HG03175 (cell line): ENCODE measurements at regions not wholly inside any gene's neighbourhood (a gene's known extent, or its start where the extent isn't known, plus 50 kb on each side); places are given as distances from the start of the nearest gene placed in this dataset.
"Not testable (repeated sequence)": the region's sequence is repeated elsewhere in the genome, so short reads cannot be mapped to it uniquely, and the experiment has no call there.

Experiments
- ATAC-seq: cut with Tn5 transposase; IDR thresholded peaks from one replicate; pipeline ENCODE4 v1.9.1; 2021; ENCODE audit warnings: mild to moderate bottlenecking, moderate library complexity; ENCODE audit not compliant: unreplicated experiment

GRCh38 chr2:61774351-61774750 is 79.5 kb downstream of the FAM161A start:
- ATAC-seq: no peak

DNA sequence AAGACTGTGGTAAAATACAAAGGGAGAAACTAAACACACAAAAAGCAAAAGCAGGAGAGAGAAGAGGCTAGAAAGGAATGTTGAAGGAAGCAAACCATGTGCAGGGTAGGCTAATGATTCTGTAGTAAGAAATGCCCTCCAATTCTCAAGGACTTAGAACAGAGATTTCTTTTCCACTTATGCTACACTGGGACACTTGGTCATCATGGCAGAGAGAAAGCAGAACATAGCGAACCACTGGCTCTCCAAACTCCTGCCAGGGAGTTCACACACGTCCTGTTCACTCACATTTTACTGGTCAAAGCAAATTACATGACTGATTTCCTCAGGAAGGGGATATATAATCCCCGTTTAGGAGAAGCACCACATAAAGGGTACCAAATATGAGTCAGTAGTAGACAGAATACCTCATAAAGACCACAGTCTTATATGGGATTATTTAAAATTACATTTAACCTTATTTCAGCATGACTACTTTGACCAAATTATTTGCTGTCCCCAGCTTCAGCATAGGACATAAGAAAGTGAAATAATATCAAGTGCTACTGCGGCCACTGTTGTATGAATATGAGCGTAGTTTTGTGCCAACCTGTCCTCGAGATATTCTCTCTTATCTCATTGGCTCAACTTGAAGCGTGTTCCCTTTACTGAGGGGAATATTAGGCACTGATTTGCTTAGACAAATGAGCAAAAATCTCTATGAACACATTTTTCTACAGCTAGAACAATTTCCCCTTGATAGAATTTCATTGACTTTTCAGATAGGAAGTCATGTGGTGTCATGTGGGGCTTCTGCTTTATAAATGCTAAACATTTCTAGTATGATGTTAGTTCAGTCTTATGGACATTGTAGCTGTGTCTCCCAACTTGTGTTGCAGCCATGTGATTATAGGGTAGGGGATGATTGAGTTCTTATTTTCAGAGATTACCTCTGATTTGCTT is 81.7 kb downstream of the FAM161A start:
- ATAC-seq: no peak

GRCh38 chr2:61770746-61771145 is 83.1 kb downstream of the FAM161A start:
- no peak for ATAC-seq

GRCh38 chr2:61770298-61770697 is 83.6 kb downstream of the FAM161A start:
- ATAC-seq: no peak

GRCh38 chr2:61769093-61769675 is 84.7 kb downstream of the FAM161A start:
- no peak for ATAC-seq

GRCh38 chr2:61764035-61764800 is 89.6 kb downstream of the FAM161A start:
- peak; percentile 97 for ATAC-seq

DNA sequence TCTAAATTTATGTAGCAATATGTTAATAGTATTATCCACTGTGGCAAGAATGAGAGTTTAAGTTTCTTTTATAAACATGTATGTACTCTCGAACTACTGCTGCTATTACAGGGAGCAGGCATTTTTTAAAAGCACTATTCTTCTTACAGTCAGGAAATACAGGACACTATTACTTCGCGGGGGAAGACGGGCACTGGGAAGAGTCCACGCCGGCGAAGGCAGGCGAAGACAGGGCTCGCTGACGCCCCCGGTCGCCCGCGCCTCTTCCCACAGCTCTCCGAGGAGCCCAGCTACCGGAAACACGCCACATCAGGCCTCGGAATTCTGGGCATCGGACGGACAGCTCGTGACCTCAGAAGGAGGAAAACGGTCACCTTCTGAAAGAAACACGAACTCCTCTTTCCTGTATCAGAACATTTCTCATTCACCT is 90.2 kb downstream of the FAM161A start:
- peak; percentile 7 for ATAC-seq

GRCh38 chr2:61762292-61762691 is 91.6 kb downstream of the FAM161A start:
- no peak for ATAC-seq

GRCh38 chr2:61759718-61760117 is 94.1 kb downstream of the FAM161A start:
- ATAC-seq: no peak

- no peak for ATAC-seq
These were observed 94.9 kb downstream of the FAM161A start for GRCh38 chr2:61759005-61759404.

DNA sequence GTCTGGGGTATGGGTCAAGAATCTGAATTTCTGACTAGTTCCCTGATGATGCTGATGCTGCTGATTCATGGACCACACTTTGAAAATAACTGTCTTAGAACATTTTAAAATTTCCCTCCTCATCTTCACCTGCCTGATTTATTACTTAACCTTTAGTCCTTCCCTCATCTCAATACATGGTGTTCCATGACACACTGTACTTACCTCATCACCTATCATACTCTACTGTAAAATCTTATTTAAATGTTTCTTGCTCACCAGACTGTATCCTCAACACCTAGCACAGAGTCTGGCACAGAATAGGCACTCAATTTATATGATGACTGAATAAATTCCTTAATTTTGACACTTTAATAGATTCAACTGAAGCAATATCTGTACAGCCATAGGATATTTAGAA is 95.7 kb downstream of the FAM161A start:
- no peak for ATAC-seq

DNA sequence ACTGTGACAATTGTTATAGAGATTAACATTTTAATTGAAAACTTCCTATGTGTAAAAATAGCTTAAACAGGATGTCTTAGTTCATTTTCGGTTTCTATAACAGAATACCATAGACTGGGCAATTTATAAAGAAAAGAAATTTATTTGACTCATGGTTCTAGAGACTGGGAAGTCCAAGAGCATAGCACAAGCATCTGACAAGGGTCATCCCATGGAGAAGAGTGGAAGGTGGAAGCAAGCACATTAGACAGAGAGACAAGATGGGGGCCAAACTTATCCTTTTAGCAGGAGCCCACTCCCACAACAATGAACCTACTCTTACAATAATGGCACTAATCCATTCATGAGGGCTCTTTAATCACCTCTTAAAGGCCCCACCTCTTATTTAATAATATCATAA is 100.3 kb downstream of the FAM161A start:
- no peak for ATAC-seq

DNA sequence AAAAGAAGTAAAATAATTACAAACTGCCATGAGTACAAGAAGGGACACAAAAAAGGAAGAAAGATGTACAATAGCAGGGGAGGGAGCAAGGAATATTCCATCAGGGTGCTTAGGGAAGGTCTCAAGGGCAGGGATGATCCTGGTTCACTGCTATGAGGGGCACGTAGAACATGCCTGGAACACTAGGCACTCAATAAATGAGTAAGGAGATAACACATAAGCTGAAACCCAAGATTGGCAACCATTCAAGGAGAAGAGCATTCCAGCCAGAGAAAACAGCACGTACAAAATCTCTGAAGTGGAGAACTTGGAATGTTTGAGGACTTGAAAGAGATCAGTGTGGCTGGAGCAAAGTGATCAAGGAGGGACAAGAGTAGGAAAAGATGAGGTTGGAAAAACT is 103.2 kb downstream of the FAM161A start:
- no peak for ATAC-seq

DNA sequence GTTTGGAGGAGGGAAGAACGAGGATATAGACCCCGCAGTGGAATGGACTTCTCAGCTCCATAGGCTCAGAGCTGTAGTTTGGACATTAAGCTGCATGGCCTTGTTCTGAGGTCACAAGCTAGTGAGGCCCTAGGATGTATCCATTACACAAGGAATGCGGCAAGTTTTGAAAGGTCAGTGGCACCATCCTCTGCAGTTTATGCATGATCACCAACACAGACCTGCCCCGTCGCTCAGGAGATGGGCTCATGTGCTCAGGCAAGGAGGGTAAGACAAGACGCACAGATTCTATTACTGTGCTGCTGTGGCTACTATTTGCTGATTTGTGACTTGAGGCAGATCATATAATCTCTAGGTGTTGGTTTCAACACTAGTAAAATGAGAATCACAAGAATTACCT is 110.9 kb downstream of the FAM161A start:
- ATAC-seq: no peak

GRCh38 chr2:61737841-61738240 is 116.0 kb downstream of the FAM161A start:
- ATAC-seq: no peak

GRCh38 chr2:61736953-61737352 is 116.9 kb downstream of the FAM161A start:
- no peak for ATAC-seq

- no peak for ATAC-seq
These were observed 120.3 kb downstream of the FAM161A start for GRCh38 chr2:61733563-61733962.

DNA sequence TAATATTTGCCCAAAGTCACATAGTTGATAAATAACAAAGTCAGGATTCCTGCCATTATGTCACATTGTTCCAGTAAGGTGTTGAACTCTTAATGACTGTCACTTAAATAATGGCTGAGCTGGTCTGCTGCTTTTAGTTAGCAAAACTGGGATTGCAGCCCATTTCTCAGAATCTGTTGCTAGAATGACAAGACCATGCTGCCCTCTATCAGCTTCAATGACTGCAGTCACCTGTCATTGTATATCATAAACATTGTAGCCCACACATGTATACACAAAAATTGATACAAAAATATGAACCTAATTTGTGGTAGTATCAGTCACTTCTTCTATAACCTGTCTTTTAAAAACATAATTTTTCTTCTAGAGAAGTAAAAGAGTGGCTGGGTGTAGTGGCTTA is 121.1 kb downstream of the FAM161A start:
- ATAC-seq: no peak

- ATAC-seq: no peak
These were observed 126.1 kb downstream of the FAM161A start for GRCh38 chr2:61727746-61728145.

- ATAC-seq: no peak
These were observed 127.2 kb downstream of the FAM161A start for GRCh38 chr2:61726456-61727209.

- ATAC-seq: not testable (repeated sequence)
These were observed 130.5 kb downstream of the FAM161A start for GRCh38 chr2:61723364-61723763.
